ENCODE measurements at regions not wholly inside any gene's neighbourhood (a gene's known extent, or its start where the extent isn't known, plus 50 kb on each side); places are given as distances from the start of the nearest gene placed in this dataset.
"Not testable (repeated sequence)": the region's sequence is repeated elsewhere in the genome, so short reads cannot be mapped to it uniquely, and the experiment has no call there.

DNA sequence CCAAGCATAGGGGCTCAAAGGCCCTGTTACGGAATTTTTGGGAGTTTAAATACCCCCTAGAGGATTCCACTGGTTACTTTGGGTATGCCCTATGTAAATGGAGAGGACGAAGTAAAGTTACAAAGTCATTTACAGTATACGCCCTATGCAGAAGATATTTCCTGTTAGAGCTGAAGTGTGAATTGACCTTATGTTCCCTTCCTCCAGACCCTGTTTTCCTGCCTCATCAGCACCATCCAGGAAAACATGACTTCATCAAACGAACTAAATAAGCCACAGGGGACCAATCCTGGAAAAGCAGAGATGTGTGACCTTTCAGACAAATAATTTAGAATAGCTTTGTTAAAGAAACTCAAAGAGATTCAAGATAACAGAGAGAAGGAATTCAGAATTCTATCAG, 177.4 kb downstream of the SQOR start:
- no peak for DNase-seq

DNA sequence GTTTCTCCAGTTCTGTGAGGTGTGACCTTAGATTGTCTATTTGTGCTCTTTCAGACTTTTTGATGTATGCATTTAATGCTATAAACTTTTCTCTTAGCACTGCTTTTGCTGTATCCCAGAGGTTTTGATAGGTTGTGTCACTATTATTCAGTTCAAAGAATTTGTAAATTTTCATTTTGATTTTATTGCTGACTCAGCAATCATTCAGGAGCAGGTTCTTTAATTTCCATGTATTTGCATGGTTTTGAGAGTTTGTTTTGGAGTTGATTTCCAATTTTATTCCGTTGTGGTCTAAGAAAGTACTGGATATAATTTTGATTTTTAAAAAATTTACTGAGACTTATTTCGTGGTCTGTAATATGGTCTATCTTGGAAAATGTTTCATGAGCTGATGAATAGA, 182.7 kb downstream of the SQOR start:
- not testable (repeated sequence) for DNase-seq

DNA sequence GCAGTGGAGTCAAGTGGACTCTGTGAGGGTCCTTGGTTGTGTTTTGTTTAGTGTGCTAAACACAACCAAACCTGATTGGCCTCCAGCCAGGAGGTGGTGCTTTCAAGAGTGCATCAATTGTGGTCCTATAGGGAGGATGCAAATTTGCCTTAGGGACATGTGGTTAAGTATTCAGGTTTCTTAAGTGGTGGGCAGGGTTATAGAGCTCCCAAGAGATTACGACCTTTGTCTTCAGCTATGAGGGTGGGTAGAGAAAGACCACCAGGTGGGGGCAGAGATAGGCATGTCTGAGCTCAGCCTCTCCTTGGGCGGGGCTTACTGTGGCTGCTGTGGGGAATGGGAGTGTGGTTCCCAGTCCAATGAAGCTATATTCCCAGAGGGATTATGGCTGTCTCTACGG, 186.6 kb downstream of the SQOR start:
- no peak for DNase-seq

DNA sequence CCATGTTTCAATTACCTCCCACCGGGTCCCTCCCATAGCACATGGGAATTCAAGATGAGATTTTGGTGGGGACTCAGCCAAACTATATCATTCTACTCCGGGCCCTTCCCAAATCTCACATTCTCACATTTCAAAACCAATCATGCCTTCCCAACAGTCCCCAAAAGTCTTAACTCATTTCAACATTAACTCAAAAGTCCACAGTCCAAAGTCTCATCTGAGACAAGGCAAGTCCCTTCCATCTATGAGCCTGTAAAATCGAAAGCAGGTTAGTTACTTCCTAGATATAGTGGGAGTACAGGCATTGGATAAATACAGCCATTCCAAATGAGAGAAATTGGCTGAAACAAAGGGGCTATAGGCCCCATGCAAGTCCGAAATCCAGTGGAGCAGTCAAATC, 188.1 kb downstream of the SQOR start:
- DNase-seq, result not testable (repeated sequence)

DNA sequence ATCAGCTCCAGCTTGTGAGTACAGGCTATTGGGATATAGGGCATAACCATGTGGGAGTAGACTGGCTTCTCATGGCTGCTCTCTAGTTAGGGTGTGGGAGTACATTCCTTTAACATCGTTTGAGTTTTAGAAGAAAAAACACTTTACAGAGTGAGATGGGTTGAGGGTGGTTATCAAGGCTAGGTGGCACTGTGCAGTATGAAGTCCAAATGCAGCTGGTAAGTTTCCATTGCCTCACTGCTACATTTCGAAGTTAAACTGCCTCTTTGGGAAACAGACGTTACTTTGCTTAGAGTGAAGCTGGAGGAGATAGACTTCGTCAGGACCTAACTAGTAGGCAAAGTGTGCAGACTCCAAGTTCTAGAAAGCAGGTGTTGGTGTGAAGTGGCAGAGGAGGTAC, 192.4 kb downstream of the SQOR start:
- no peak for DNase-seq

DNA sequence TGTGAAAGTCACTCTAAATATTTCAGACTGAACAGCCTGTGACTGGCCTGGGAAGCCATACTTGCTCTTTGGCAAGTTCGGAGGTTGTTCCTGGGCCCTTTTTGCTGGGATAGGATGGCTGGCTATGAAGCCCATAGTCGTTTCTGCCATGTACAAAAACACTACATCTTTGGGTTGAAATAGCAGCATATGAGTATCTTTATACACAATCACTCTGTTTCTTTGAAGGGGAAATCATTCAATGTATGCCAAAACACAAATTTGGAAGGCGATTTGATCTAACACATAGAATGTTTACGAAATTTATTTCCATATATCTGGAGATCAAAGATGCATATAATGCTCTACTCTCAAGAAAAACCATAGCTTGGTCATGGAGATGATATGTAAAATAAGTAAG, 192.9 kb downstream of the SQOR start:
- no peak for DNase-seq

DNA sequence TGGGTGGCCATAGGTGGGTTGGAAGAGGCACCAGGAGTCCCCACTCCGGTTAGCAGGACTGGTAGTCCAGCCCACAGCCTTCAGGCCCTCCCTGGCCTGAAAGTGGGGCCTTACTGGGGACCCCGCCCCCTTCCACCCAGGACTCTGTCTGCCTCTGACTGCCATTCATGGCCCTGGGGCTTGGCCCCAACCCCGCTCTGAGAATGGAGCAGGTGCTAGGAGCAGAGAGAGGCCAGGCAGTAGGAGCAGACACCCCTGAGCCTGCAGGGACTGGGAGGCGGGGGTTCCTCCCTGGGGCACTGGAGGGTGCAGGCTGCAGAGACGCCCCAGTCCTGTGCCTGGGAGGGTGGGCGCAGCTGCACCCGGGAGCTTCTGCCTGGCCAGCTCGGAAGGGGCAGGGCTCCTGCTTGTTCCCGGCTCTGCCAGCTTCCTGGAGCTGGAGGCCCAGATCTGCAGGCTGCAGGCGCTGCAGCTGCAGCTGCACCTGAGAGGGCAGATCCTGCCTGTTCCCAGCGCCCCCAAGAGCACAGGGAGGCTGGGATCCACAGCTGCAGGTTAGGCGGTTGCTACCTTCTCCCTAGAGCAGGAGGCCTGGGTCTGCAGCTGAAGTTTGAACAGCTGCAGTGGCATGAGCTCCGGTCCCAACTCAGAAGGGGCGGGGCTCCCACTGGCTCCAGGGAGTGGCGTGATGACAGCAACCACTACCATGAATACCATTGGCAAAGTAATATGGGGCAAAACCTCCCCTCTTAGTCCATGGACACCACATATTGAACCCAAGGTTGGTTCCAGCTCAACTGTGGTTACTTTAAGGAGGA, 194.7 kb downstream of the SQOR start:
- DNase-seq, result no peak

DNA sequence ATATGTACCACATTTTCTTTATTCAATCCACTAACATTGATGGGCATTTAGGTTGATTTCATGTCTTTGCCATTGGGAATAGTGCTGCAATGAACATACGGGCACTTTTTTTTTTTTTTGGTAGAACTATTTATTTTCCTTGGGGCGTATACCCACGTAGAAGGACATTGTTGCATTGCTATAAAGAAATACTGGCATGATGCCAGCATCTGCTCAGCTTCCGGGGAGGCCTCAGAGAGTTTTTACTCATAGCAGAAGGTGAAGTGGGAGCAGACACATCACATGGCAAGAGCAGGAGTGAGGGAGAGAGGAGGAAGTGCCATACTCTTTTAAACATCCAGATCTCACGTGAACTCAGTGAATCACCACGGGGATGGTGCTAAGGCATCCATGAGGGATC, 197.0 kb downstream of the SQOR start:
- no peak for DNase-seq

DNA sequence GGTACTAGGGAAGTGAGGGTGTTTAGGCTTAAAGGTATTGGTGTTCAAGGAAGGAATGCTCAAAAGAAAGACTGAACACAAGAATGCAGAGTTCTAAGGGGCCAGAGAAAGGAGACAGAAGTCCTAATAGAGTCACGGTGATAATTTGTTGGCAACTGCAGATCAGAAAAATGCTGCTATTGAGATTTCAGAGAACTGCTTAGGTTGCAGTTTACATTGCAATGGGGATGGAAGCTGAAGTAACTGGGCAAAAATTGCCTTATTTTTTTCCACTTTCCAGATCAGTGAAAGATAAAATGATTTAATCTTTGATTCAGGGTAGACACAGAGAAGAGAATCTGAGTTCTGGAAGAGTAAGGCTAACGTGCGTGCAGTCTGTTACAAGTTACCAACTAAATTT, 199.8 kb downstream of the SQOR start:
- DNase-seq, result no peak

DNA sequence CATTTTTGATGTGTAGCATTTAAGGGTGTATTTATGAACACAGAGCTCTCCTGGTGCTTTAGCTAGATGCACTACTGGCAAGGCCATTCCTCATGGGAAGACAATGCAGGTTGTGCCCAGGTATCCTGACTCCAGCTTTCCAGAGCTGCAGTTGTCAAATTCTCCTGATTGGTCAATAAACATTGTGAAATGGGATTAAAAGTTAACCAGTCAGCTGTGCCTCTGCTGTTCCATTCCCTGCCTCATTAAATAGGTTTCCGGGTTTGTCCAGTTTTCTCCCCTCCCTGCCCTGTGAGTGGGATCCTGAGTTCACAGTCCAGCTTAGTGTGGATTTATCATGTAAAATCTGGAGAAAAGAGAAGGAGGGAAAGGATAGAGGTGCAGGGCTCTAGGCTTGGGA, 207.3 kb downstream of the SQOR start:
- no peak for DNase-seq

DNA sequence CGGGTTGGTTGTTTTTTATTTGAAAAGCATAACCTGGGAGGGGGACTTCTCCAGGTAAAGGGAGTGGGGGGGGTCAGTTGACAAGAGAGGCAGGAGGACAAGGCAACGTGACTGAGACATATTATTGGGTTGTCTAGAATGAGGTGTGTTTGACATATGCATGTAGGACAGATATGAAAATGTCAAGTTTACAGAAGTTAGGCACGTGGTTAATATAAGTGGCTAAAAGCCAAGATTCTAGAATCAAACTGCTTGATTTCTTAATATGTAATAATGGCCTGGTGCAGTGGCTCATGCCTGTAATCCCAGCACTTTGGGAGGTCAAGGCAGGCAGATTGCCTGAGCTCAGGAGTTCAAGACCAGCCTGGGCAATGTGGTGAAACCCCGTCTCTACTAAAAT, 212.8 kb downstream of the SQOR start:
- no peak for DNase-seq

DNA sequence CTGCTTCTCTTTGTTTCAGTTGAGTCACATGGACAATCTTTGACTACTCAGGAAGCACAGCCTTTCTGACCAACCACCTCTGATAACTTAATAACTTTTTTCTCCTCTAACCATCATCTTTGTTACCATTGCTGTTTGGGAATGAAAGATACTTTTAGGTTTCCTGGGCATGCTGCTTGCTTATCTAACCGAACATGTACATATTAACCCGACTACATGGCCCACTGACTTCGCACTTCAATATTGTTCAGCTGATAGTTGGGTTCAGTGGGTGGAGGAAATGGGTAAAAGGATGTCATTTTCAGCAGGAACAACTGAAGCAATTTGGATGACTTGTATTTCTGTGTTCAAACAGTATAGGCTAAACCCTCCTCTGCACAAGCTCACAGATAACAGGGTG, 214.3 kb downstream of the SQOR start:
- DNase-seq, result no peak

DNA sequence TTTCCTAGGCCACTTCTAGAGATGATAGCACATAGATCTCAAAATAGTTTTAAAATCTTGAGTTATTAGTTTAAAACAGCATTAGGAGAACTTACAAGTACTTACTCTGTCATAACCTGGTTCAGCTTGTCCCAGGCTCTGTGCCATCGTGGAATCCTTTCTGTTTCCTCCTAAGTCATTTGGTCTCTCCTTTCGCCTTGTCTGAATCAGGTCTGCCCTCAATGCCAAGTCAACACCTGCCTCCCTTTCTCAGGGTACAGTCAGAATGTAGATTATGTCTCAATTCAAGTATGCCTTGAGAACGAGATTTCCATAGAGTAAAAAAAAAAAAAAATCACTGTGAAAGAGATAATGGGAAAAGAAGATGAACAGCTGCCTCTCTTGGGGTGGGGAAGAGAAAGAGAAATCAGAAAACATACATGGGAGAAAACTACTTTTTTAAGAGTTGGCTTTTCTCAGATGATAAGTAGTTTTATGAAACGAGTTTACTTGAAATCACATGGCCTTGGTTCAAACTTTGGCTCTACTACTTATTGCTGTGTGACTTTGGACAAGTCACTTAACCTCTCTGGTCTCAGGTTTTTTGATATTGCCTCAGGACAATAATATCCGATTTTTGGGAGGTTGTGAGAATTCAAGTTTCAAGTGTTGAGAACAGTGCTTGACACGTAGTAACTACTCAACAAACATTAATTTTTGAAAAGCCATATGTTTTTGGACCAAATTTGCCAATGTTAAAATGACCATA, 219.8 kb downstream of the SQOR start:
- DNase-seq, result no peak

DNA sequence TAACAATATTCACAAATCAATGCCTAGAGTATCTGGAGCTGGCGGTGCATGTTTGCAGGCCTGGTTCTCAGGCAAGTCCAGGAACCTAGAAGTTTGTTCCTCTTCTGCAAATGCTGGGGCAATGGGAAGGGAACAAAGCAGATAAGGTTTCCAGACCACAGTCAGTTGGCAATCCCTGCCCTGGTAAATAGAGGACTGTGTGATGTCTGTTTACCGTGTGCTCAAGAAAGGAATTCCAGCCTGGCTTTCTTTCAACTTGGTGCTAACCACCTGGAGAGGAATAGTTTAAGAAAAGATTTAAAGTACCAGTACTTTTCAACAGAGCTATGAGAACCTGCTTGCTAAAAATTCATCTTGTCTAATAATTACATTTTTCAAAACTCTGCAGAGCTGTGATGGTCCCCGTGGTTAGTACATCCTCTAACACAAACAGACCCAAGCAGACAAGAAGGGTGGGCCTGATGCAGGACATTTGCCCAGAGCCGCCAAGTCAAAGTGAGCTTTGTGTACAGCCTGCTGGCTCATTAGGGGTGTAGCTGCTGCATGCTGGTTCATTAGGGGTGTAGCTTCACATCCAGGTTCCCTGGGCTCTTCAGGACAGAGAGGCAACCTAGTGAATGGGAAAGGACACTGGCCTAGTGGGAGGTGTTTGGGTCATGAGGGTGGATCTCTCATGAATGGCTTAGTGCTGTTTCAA, 220.5 kb downstream of the SQOR start:
- no peak for DNase-seq

DNA sequence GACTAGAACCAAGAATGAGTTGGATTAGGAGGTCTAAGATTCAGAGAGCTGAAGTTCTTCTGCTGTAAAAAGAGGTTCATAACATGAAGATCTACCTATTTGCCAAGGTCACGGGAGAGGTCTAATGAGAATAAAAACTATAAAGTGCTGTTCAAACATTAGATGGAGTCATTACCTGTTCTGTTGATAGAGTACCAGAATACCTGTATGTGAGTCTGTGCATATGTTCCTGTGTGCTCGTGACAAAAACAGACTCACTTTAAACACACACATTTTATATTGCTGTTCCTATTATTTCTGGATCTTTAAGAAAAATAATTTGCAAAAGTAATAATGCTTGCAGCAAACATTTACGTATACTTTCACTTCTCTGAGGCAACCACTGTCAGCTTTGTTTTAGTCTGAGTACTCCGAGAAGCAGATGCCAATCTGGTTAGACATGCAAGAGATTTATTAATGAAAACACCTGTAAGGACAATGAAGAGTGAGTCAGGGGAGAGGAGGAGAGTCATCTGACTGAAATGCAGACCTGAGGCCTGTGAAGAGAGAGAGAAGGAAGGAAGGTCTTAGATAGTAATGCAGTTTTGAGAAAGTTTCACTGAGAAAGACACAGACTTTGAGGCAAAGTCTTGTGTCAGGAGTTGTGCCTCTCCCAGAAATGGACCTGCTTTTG, 221.2 kb downstream of the SQOR start:
- no peak for DNase-seq

DNA sequence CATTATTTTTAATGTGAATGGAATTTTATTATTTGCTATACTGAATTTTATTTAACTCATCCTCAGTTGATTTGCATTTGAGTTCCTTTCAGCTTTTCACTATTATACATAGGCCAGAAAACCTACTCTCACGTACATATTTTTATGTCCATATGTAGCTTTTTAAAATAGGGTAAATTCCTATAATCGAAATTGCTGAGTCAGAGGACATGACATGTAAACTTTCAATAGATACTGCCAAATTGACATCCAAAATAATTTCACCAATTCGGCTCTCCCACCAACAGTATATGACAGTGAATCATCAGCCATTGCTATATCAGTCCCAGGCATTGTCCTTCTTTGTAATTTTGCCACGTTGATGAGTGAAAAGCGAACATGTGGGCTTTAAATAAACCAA, 222.5 kb downstream of the SQOR start:
- DNase-seq, result no peak

DNA sequence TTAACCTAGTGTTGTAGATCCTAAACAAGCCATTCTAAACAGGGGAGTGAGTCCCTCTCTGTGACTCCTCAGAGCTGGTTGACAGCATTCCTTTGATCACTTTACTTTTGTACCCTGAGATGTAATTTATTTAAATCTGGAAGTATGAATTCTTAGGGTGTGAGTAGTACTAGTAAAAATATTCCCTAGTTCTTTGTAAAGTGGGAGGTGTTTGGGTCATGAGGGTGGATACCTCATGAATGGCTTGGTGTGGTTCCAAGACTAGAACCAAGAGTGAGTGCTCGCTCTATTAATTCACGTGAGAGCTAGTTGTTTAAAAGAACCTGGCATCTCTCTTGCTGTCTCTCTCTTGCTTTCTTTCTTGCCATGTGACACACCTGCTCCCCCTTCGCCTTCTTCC, 223.7 kb downstream of the SQOR start:
- DNase-seq, result no peak

DNA sequence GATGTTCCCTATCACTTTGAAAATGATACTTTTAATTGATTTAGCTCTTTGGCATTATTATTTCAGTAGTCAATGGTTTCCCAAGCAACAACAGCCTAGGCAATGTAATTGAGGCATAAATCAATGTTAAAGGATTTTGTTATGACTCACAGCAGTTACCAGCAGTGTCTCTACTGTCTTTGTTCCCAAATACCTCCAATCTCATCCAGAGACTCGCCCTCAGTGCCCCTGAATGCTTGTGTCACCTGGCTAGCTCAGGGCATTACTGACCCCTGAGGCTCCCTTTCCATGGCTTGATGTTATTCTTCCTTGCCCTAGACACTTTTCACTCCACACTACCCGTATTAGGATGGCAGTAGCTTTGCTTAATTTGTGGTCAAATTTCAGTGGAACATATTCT, 227.2 kb downstream of the SQOR start:
- DNase-seq, result no peak

DNA sequence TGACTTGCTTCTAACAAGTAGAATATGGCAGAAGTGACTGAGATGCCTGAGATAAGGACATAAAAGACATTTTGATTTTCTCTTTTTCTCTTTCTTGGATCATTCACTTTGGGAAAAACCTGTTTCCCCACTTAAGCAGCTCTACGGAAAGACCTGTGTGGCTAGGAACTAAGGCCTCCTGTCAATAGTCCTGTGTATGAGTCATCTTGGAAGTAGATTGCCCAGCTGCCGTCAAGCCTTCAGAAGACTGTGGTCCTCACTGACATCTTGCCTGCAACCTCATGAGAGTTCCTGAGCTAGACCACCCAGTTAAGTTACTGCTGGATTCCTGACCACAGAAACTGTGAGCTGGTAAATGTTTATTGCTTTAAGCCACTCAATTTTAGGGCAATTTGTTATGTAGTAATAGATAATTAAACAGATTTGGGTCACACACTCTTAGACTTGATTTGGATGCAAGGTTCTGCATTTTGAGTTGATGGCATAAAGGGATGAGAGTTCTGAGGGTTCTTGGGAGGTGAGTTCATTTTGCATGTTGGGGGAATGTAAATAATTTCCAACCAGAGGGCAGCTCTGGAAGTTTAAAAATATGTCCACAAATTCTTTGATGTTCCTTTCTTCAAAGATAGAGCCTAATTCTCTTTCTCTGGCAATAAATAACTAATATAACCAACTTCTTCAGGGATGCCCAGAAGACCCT, 229.2 kb downstream of the SQOR start:
- DNase-seq, result no peak

DNA sequence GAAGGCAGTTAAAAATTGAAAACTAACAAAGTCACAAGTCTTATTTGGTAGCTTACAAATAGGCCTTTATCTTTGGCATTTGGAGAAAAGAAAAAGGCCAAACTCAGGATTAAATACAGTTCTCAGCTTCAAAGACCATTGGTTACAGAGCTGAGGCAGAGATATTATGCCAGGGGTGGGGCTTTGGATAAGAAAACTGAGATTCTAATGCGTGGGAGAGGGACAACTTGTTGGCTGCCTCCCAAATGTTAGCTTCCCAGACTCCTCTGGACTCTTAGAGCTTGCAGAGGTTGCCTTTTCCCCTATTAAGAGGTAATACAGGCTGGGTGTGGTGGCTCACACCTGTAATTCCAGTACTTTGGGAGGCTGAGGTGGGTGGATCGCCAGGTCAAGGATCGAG, 231.8 kb downstream of the SQOR start:
- DNase-seq, result no peak

DNA sequence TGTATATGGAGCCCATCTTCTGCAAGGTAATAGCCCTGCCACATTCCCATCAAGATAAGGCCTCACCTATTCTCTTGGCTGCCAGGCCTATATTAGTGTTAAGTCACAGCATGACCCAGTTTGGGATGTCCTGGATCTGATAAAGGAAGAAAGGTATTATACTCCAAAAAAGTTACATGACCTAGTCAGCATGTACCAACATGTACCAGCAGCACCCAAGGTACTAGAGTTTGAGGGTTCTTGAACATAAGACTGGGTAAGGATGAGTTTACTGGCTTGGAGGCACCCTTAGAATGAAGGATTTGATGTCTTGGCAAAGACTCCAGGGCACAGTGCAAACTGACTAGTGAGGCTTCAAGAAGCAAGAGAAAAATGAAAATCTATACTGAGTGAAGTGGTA, 232.5 kb downstream of the SQOR start:
- DNase-seq, result no peak

DNA sequence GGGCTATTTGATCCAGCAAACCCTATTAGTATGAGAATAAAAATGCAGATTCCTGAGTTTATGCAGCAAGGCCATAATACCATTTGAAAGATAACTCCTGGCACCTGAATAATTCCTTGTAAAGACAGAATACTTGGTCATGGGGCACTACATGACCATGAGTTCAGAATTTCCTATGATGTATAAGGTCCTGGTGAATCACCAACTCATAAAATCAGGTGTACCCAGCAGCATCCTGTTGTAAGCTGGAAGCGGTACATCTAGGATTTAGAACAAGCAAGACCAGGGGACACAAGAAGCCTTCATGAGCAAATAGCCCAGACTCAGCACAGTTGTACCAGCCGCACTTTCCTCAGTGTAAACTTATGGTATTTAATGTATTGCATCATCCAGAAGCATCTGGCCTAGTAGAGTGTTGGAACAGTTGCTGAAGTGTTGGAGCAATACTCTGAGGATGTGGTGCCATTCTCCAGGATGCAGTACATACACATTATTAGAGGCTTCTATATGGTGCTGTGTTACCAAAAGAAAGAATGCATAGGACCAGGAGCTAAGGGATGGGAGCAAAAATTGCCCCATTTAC, 233.4 kb downstream of the SQOR start:
- no peak for DNase-seq

Measured in CD4-positive, alpha-beta T cell treated with Interferon gamma for 1 hour (primary cell).